ENCODE measurements at regions not wholly inside any gene's neighbourhood (a gene's known extent, or its start where the extent isn't known, plus 50 kb on each side); places are given as distances from the start of the nearest gene placed in this dataset.
A peak's percentile ranks its signal among the peaks of the same experiment; 100 is the strongest.

GRCh38 chr3:116517308-116517707 is 72.0 kb upstream of the LSAMP start:
- TF ChIP-seq EZH2phosphoT487 (IDR thresholded peaks at IDR 0.05) (no peak), CTCF (IDR thresholded peaks at IDR 0.05) (peak; percentile 63), EZH2 (IDR thresholded peaks at IDR 0.05) (no peak)
